ENCODE measurements at regions not wholly inside any gene's neighbourhood (a gene's known extent, or its start where the extent isn't known, plus 50 kb on each side); places are given as distances from the start of the nearest gene placed in this dataset.

DNA sequence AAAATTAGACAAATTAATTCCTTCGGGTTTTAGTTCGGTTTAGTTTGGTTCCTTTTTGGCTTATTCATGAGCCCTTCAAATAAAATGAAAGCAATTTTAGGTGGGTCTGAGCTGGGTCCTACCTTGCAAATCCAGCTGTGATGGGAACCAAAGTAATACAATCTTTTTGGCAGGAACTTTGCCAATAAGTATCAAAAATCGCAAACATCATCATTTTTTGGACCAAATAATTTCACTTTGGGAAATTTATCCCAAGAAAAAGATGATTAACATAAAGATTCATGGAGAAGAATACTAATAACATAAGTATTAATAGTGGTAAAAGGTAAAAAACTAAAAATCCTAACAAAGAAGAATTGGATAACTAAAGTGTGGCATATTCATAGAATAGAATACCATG is 67.8 kb upstream of the MYOCD start:
- DNase-seq, result no peak

- DNase-seq, result no peak
Observed at GRCh38 chr17:12599186-12599920, 66.3 kb upstream of the MYOCD start.

DNA sequence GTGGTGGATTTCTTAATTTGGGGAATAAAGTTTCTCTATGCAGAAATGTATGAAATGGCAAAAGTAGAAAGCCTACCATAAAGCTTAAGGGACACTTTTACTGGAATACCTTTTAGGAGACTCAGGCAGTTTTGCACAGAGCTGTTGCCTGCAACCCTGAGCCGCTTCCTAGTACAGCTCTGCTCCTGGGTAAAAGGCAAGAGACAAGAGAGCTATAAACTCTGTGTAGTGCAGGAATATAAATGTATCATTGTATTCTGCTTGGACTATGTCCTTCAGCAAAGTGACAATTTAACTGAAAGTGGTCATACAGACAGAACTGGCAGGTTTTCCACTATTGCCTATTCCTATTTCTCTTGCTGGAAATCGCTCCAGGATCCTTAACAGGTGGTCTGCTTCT is 65.3 kb upstream of the MYOCD start:
- no peak for DNase-seq

- DNase-seq, result no peak
Observed at GRCh38 chr17:12603566-12603965, 62.1 kb upstream of the MYOCD start.

GRCh38 chr17:12605222-12605621 is 60.5 kb upstream of the MYOCD start:
- no peak for DNase-seq

DNA sequence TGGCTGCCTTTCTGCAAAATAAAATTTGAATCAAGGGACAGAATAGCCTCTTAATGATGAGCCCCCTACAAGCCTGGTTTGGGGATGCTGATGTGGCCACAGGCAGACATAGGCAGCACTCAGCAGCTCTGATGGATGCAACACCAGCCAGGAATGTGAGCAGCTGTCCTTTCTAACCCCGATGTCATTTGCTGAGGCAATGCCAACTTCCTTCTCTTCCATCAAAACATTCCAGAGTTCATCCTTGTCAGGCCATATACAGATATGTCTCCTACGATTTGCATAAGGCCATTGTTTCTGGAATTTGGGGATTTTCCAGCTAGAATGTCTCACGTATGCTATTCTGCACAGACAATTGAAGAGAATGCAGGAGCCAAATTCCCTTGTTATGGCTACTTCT is 52.1 kb upstream of the MYOCD start:
- no peak for DNase-seq
